ENCODE measurements at regions not wholly inside any gene's neighbourhood (a gene's known extent, or its start where the extent isn't known, plus 50 kb on each side); places are given as distances from the start of the nearest gene placed in this dataset.
"Not testable (repeated sequence)": the region's sequence is repeated elsewhere in the genome, so short reads cannot be mapped to it uniquely, and the experiment has no call there.

- Mint-ChIP-seq H3K9me3 (no peaks in the 10 kb centered on the region), H3K4me1 (no peaks in the 10 kb centered on the region), H3K27me3 (no peaks in the 10 kb centered on the region), H3K27ac (no peak overlapping the region), H3K36me3 (ENCODE audit: low read depth) (no peaks in the 10 kb centered on the region), H3K4me3 (no peak overlapping the region)
- ATAC-seq (no peak), DNase-seq (no peak)
Measured at GRCh38 chr4:130029442-130029841, 933.5 kb downstream of the C4orf33 start.

- Mint-ChIP-seq H3K4me3 (no peak overlapping the region), H3K9me3 (no peaks in the 10 kb centered on the region), H3K4me1 (no peaks in the 10 kb centered on the region), H3K36me3 (ENCODE audit: low read depth) (no peaks in the 10 kb centered on the region), H3K27me3 (no peaks in the 10 kb centered on the region), H3K27ac (no peak overlapping the region)
- DNase-seq (no peak), ATAC-seq (no peak)
Measured at GRCh38 chr4:130031858-130032257, 935.9 kb downstream of the C4orf33 start.

DNA sequence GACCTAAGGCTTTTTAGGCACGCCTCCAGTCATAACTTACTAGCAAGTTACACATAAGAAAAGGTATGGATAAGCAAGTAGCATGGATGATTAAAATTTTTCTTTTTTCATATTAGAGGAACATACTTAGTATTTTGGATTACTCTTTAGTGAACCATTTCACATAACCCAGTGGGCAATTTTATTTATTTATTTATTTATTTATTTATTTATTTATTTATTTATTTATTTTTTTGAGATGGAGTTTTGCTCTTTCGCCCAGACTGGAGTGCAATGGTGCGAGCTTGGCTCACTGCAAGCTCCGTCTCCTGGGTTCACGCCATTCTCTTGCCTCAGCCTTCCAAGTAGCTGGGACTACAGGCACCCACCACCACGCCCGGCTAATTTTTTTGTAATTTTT lies 937.7 kb downstream of the C4orf33 start:
- not testable (repeated sequence) for H3K9me3 Mint-ChIP-seq; H3K27ac Mint-ChIP-seq; H3K27me3 Mint-ChIP-seq; H3K4me3 Mint-ChIP-seq; DNase-seq; H3K36me3 Mint-ChIP-seq (ENCODE audit: low read depth); ATAC-seq; H3K4me1 Mint-ChIP-seq

- Mint-ChIP-seq H3K36me3 (ENCODE audit: low read depth) (no peaks in the 10 kb centered on the region), H3K4me1 (no peaks in the 10 kb centered on the region), H3K9me3 (no peaks in the 10 kb centered on the region), H3K27me3 (peaks cover 1% of the 10 kb centered on the region), H3K27ac (no peak overlapping the region), H3K4me3 (no peak overlapping the region)
- ATAC-seq (no peak), DNase-seq (no peak)
Measured at GRCh38 chr4:130034876-130035275, 938.9 kb downstream of the C4orf33 start.

GRCh38 chr4:130035391-130035790 lies 939.4 kb downstream of the C4orf33 start:
- H3K36me3 Mint-ChIP-seq (ENCODE audit: low read depth): no peaks in the 10 kb centered on the region
- H3K4me3 Mint-ChIP-seq: no peak overlapping the region
- ATAC-seq (no peak), DNase-seq (no peak)
- H3K27ac Mint-ChIP-seq: no peak overlapping the region
- no peaks in the 10 kb centered on the region for H3K9me3 Mint-ChIP-seq
- no peaks in the 10 kb centered on the region for H3K4me1 Mint-ChIP-seq
- peaks cover 1% of the 10 kb centered on the region for H3K27me3 Mint-ChIP-seq

DNA sequence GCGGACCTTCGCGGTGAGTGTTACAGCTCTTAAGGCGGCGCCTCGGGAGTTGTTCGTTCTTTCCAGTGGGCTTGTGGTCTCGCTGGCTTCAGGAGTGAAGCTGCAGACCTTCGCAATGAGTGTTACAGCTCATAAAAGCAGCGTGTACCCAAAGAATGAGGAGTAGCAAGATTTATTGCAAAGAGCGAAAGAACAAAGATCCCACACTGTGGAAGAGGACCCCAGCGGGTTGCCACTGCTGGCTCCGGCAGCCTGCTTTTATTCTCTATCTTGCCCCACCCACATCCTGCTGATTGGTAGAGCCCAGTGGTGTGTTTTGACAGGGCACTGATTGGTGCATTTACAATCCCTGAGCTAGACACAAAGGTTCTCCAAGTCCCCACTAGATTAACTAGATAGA lies 941.9 kb downstream of the C4orf33 start:
- H3K4me1 Mint-ChIP-seq; H3K36me3 Mint-ChIP-seq (ENCODE audit: low read depth); DNase-seq; H3K9me3 Mint-ChIP-seq; H3K4me3 Mint-ChIP-seq; H3K27ac Mint-ChIP-seq; H3K27me3 Mint-ChIP-seq; ATAC-seq: not testable (repeated sequence)

GRCh38 chr4:130038540-130038939 lies 942.6 kb downstream of the C4orf33 start:
- not testable (repeated sequence) for H3K27ac Mint-ChIP-seq; H3K9me3 Mint-ChIP-seq; H3K36me3 Mint-ChIP-seq (ENCODE audit: low read depth); H3K27me3 Mint-ChIP-seq; H3K4me1 Mint-ChIP-seq; ATAC-seq; DNase-seq; H3K4me3 Mint-ChIP-seq

GRCh38 chr4:130043732-130044160 lies 947.8 kb downstream of the C4orf33 start:
- ATAC-seq: no peak
- Mint-ChIP-seq H3K27ac (no peak overlapping the region), H3K27me3 (no peaks in the 10 kb centered on the region), H3K4me1 (no peaks in the 10 kb centered on the region), H3K36me3 (ENCODE audit: low read depth) (no peaks in the 10 kb centered on the region), H3K4me3 (no peak overlapping the region), H3K9me3 (no peaks in the 10 kb centered on the region)
- no peak for DNase-seq

DNA sequence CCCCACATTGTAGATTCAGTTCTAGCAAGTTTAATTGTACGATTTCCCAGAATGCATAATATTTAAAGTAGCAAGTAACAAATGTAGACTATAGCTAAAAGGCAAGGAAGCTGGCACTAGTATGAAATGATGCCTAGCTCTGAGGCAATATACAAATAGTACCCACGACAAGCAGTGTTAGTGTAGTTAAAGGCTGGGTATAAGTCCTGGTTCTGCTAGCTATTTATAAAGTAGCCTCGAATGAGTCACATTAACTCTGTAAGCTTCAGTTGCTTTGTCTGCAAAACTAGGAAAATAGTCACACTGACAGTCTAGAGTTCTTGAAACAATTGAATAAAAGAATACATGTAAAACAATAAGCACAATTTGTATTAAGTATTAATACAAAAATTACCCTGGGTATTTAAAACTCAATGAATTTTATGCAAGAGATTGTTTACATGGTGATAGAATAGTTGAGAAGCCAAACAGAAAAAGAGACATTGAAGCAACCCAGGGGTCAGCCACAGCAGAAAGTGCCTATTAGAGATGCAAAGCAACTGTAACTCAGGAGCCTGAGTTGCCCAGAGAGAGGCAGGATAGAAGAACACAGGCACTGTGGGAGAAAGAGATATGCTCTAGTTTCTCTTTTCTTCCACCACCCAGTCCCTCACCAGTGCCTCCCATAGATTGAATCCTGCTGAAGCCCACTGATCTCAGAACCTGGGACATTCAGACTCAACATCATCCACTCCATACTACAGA lies 949.0 kb downstream of the C4orf33 start:
- no peak overlapping the region for H3K4me3 Mint-ChIP-seq
- no peaks in the 10 kb centered on the region for H3K9me3 Mint-ChIP-seq
- no peaks in the 10 kb centered on the region for H3K4me1 Mint-ChIP-seq
- no peak overlapping the region for H3K27ac Mint-ChIP-seq
- ATAC-seq (no peak), DNase-seq (no peak)
- H3K36me3 Mint-ChIP-seq (ENCODE audit: low read depth): no peaks in the 10 kb centered on the region
- no peaks in the 10 kb centered on the region for H3K27me3 Mint-ChIP-seq

GRCh38 chr4:130053723-130054122 lies 957.8 kb downstream of the C4orf33 start:
- no peak overlapping the region for H3K27ac Mint-ChIP-seq
- no peak for DNase-seq
- H3K27me3 Mint-ChIP-seq: no peaks in the 10 kb centered on the region
- no peak for ATAC-seq
- H3K4me1 Mint-ChIP-seq: no peaks in the 10 kb centered on the region
- H3K4me3 Mint-ChIP-seq: no peak overlapping the region
- H3K36me3 Mint-ChIP-seq (ENCODE audit: low read depth): no peaks in the 10 kb centered on the region
- peaks cover 13% of the 10 kb centered on the region for H3K9me3 Mint-ChIP-seq

GRCh38 chr4:130054908-130055307 lies 959.0 kb downstream of the C4orf33 start:
- no peaks in the 10 kb centered on the region for H3K27me3 Mint-ChIP-seq
- H3K36me3 Mint-ChIP-seq (ENCODE audit: low read depth): no peaks in the 10 kb centered on the region
- peaks cover 13% of the 10 kb centered on the region for H3K9me3 Mint-ChIP-seq
- no peak for ATAC-seq
- H3K4me3 Mint-ChIP-seq: no peak overlapping the region
- no peaks in the 10 kb centered on the region for H3K4me1 Mint-ChIP-seq
- DNase-seq: no peak
- no peak overlapping the region for H3K27ac Mint-ChIP-seq

- Mint-ChIP-seq H3K4me3 (no peak overlapping the region), H3K27ac (no peak overlapping the region), H3K4me1 (no peaks in the 10 kb centered on the region), H3K27me3 (no peaks in the 10 kb centered on the region), H3K9me3 (peaks cover 9% of the 10 kb centered on the region), H3K36me3 (ENCODE audit: low read depth) (no peaks in the 10 kb centered on the region)
- no peak for DNase-seq
- ATAC-seq: no peak
Measured at GRCh38 chr4:130056286-130056685, 960.3 kb downstream of the C4orf33 start.

- ATAC-seq (no peak), DNase-seq (no peak)
- Mint-ChIP-seq H3K4me3 (no peak overlapping the region), H3K4me1 (no peaks in the 10 kb centered on the region), H3K9me3 (no peaks in the 10 kb centered on the region), H3K36me3 (ENCODE audit: low read depth) (no peaks in the 10 kb centered on the region), H3K27me3 (no peaks in the 10 kb centered on the region), H3K27ac (no peak overlapping the region)
Measured at GRCh38 chr4:130064471-130064870, 968.5 kb downstream of the C4orf33 start.

- peaks cover 3% of the 10 kb centered on the region for H3K9me3 Mint-ChIP-seq
- no peaks in the 10 kb centered on the region for H3K4me1 Mint-ChIP-seq
- no peak overlapping the region for H3K27ac Mint-ChIP-seq
- H3K36me3 Mint-ChIP-seq (ENCODE audit: low read depth): no peaks in the 10 kb centered on the region
- no peaks in the 10 kb centered on the region for H3K27me3 Mint-ChIP-seq
- H3K4me3 Mint-ChIP-seq: no peak overlapping the region
- ATAC-seq (no peak), DNase-seq (no peak)
Measured at GRCh38 chr4:130067419-130067818, 971.5 kb downstream of the C4orf33 start.

DNA sequence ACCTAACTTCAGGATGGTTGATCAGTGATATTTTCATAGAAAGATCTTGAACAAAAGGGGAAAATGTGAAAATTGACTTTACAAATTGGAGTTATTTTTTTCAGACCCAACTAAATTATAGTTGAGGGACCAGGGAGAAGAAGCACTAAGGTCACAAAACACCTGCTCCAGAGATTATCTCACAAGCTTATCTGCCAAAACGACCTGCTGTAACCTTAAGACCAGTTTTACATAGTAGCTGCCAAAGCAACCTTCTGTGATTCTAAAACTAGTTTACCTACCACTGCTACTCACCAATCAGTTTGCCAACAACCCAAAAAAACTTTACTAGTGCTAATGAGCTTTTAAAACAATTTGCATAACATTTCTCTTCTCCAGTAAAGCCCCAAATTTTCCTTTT lies 972.1 kb downstream of the C4orf33 start:
- Mint-ChIP-seq H3K27me3 (no peaks in the 10 kb centered on the region), H3K4me1 (no peaks in the 10 kb centered on the region), H3K27ac (no peak overlapping the region), H3K4me3 (no peak overlapping the region), H3K9me3 (peaks cover 4% of the 10 kb centered on the region), H3K36me3 (ENCODE audit: low read depth) (no peaks in the 10 kb centered on the region)
- DNase-seq (no peak), ATAC-seq (no peak)

DNA sequence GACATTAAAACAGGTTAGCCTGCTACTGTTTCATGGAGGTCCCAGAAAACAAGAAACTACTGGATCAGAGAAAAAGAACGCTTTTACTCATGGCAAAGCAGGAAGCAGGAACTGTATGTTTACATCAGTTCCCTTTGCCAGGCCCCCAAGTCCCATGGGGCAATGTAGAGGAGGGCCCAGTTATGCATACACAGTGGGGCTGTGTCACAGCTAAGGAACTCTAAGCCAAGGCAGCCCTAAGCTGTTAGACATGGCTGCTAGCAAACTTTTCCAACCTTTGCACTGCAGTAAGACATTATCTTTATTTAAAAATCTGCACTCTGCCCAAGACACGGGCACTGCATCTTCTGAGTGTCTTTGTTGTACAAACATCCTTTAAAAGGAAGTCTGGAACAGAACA lies 975.8 kb downstream of the C4orf33 start:
- Mint-ChIP-seq H3K4me3 (no peak overlapping the region), H3K27me3 (no peaks in the 10 kb centered on the region), H3K9me3 (peaks cover 4% of the 10 kb centered on the region), H3K36me3 (ENCODE audit: low read depth) (no peaks in the 10 kb centered on the region), H3K27ac (no peak overlapping the region), H3K4me1 (no peaks in the 10 kb centered on the region)
- DNase-seq (no peak), ATAC-seq (no peak)

Measured in activated naive CD8-positive, alpha-beta T cell treated with anti-CD3 and anti-CD28 coated beads, Interleukin-2, amount 50 U/mL, for 24 hours (primary cell).